Ovary (tissue), 7 donors: ENCODE measurements at regions not wholly inside any gene's neighbourhood (a gene's known extent, or its start where the extent isn't known, plus 50 kb on each side); places are given as distances from the start of the nearest gene placed in this dataset.
"Not testable (repeated sequence)": the region's sequence is repeated elsewhere in the genome, so short reads cannot be mapped to it uniquely, and the experiment has no call there.

Source experiments
- DNase-seq, 5 donors: peaks; one replicate each; pipeline ENCODE4 v3.0.0-alpha.2; 2019 to 2020
- H3K27ac ChIP-seq, 2 donors: fragments of 200-600 bp; one replicate each; pipeline versions ENCODE4 v1.5.1 to v1.8.0; 2019 to 2022
- H3K27me3 ChIP-seq: fragments of 200-600 bp; one replicate; pipeline ENCODE4 v1.8.0; 2022
- H3K36me3 ChIP-seq: fragments of 200-600 bp; sonication (generic); one replicate; pipeline ENCODE4 v1.5.1; 2019
- H3K4me1 ChIP-seq: one replicate; pipeline ENCODE4 v1.8.1; 2013; ENCODE audit warnings: mild to moderate bottlenecking, moderate library complexity; ENCODE audit not compliant: insufficient read depth
- H3K4me3 ChIP-seq: fragments of 200-600 bp; sonication (generic); one replicate; pipeline ENCODE4 v1.5.1; 2017
- H3K9me3 ChIP-seq, 2 donors: fragments of 200-600 bp in 1 of 2; sonication (generic) in 1 of 2; one replicate each; pipeline versions ENCODE4 v1.5.1 to v1.8.1; 2013 to 2019; ENCODE audit warnings: mild to moderate bottlenecking in 1 of 2, moderate library complexity in 1 of 2
- EP300 ChIP-seq: sonication (generic); formaldehyde crosslinking; IDR thresholded peaks from one replicate; pipeline ENCODE4 v1.6.1; 2017; ENCODE audit warnings: antibody characterized with exemption
- POLR2A ChIP-seq: fragments of 450-650 bp; IDR thresholded peaks from one replicate; pipeline ENCODE4 v1.6.1; 2017; ENCODE audit warnings: antibody characterized with exemption, mild to moderate bottlenecking, moderate library complexity
- WGBS, 3 donors: extraction: QIAGEN DNeasy Blood & Tissue Kit in 1 of 3; methylation state at CpG; one replicate each; pipeline versions ENCODE4 v1.1.5 to v1.1.7; 2013 to 2017; 5-methylcytosine and 5-hydroxymethylcytosine counted together
- intact Hi-C, 4 donors: fragments of 100-400 bp; cut with DNase I; formaldehyde crosslinking; loops; one replicate each; pipeline versions ENCODE4 v1.11.0 to v1.15.1; 2022 to 2023
- TF ChIP-seq, protein P1 (sequence below), 3 donors: fragments of 450-650 bp in 2 of 3; fragments of 200-600 bp in 1 of 3; IDR thresholded peaks; one replicate each; pipeline versions ENCODE4 v1.5.1 to v1.8.0; 2016 to 2022; ENCODE audit warnings: antibody characterized with exemption in 3 of 3, mild to moderate bottlenecking in 1 of 3
- donor health status: DM: no; HTN: no; CAD: no; lungs with moderate emphysema.
- donor health status: DM: no; HTN: no; CAD: no.
- donor health status: Bipolar disorder and iron deficiency.
- donor health status: DM: no; HTN: no; CAD: no.
- donor health status: DM: yes; HTN: yes; CAD: no.

GRCh38 chr2:16067037-16067406, 126.7 kb downstream of the MYCN start:
- TF ChIP-seq POLR2A = no peak
- TF ChIP-seq, protein P1, sequence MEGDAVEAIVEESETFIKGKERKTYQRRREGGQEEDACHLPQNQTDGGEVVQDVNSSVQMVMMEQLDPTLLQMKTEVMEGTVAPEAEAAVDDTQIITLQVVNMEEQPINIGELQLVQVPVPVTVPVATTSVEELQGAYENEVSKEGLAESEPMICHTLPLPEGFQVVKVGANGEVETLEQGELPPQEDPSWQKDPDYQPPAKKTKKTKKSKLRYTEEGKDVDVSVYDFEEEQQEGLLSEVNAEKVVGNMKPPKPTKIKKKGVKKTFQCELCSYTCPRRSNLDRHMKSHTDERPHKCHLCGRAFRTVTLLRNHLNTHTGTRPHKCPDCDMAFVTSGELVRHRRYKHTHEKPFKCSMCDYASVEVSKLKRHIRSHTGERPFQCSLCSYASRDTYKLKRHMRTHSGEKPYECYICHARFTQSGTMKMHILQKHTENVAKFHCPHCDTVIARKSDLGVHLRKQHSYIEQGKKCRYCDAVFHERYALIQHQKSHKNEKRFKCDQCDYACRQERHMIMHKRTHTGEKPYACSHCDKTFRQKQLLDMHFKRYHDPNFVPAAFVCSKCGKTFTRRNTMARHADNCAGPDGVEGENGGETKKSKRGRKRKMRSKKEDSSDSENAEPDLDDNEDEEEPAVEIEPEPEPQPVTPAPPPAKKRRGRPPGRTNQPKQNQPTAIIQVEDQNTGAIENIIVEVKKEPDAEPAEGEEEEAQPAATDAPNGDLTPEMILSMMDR (IDR thresholded peaks at IDR 0.05) = no peak
- peaks cover 5% of the 10 kb centered on the region for H3K4me1 ChIP-seq
- no peaks in the 10 kb centered on the region for H3K27me3 ChIP-seq
- H3K4me3 ChIP-seq = no peak overlapping the region
- DNase-seq = no peak
- H3K36me3 ChIP-seq = no peaks in the 10 kb centered on the region
- H3K9me3 ChIP-seq = no peaks in the 10 kb centered on the region
- intact Hi-C loops = no loop called here
- 93% methylated on average over 10 of the region's 10 CpGs for WGBS, 3 donors
- H3K27ac ChIP-seq = no peak overlapping the region

DNA sequence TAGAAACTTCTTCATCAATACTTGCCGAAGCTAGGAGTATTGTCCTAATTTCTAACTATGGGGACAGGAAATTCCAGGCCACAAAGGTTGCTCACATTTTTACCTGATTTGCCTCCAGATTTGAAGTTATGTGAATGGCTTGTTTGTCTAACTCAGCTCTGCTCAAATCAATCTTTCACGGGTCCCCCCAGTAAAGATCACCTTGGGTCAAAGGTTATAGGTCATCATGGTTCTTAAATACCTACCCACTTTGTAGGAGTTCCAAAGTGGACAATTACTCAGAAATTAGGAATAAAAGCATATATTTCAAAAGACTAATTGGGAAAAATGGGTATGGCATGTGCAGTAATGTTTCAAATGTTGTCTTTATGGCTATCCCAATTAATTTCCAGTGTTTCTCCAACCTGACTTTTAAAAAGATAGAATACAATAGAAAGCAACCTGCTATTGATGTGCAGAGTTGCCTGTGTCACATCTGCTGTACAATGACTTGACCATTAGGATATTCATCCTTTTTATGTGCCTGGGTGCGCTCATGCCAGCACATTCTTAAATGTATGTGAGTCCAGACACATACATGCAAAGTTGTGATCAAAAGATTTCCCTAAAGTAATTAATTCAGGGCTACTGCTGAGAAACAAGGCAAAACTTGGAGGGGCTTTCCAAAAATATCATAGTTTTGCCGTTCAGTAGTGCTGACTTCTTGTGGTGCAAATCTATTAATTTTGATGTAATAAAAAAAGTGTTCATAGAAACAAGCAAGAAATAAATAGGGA, 126.1 kb downstream of the MYCN start:
- Histone ChIP-seq H3K4me3 (no peak overlapping the region), H3K9me3 (no peaks in the 10 kb centered on the region), H3K4me1 (peaks cover 5% of the 10 kb centered on the region), H3K36me3 (no peaks in the 10 kb centered on the region), H3K27ac (no peak overlapping the region), H3K27me3 (no peaks in the 10 kb centered on the region)
- intact Hi-C loops = no loop called here
- WGBS, 3 donors = 70 to 78% (median 73%) methylated on average over 4 of the region's 4 CpGs
- TF ChIP-seq POLR2A (no peak), EP300 (no peak)
- TF ChIP-seq, protein P1 (IDR thresholded peaks at IDR 0.05) = no peak
- DNase-seq = no peak

- H3K27me3 ChIP-seq, H3K36me3 ChIP-seq, intact Hi-C loops, H3K4me3 ChIP-seq, DNase-seq, H3K9me3 ChIP-seq, H3K27ac ChIP-seq, H3K4me1 ChIP-seq: not testable (repeated sequence)
- WGBS, 3 donors = 68 to 76% (median 75%) methylated on average over 4 of the region's 4 CpGs
Observed at GRCh38 chr2:16065272-16066069, 125.1 kb downstream of the MYCN start.

DNA sequence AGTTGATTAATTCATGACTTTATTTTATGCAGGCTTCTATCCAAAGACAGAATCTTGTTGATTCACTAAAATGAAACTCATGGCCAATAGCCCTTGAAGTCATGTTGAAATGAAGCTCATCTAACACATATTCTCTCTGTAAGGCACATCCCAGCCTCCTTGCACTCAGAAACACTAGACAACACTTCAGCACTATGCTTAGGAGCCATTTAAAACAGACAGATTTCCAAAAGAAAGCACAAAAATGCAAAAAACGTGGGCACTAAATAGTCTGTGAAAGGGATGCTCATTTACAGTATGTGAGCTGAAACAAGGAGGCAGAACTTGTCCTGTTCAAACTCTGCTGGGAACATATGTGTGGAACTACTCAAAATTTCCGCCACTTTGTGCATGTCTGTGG, 124.4 kb downstream of the MYCN start:
- 75 to 87% (median 77%) methylated on average over 2 of the region's 2 CpGs for WGBS, 3 donors

More for the DNA sequence above, 124.4 kb downstream of the MYCN start:
- no peak for DNase-seq
- Histone ChIP-seq H3K27ac (no peak overlapping the region), H3K4me3 (no peak overlapping the region), H3K4me1 (no peaks in the 10 kb centered on the region), H3K9me3 (no peaks in the 10 kb centered on the region), H3K27me3 (no peaks in the 10 kb centered on the region), H3K36me3 (no peaks in the 10 kb centered on the region)
- intact Hi-C loops = no loop called here
- TF ChIP-seq, protein P1 (IDR thresholded peaks at IDR 0.05) = no peak
- no peak for TF ChIP-seq POLR2A
- no peak for TF ChIP-seq EP300
